ENCODE measurements at regions not wholly inside any gene's neighbourhood (a gene's known extent, or its start where the extent isn't known, plus 50 kb on each side); places are given as distances from the start of the nearest gene placed in this dataset.

GRCh38 chr11:129291546-129291945 is 84.1 kb upstream of the BARX2 start:
- no peak for DNase-seq (ENCODE audit: low read depth)

- DNase-seq (ENCODE audit: low read depth) = no peak
Measured at GRCh38 chr11:129290966-129291365, 84.7 kb upstream of the BARX2 start.

DNA sequence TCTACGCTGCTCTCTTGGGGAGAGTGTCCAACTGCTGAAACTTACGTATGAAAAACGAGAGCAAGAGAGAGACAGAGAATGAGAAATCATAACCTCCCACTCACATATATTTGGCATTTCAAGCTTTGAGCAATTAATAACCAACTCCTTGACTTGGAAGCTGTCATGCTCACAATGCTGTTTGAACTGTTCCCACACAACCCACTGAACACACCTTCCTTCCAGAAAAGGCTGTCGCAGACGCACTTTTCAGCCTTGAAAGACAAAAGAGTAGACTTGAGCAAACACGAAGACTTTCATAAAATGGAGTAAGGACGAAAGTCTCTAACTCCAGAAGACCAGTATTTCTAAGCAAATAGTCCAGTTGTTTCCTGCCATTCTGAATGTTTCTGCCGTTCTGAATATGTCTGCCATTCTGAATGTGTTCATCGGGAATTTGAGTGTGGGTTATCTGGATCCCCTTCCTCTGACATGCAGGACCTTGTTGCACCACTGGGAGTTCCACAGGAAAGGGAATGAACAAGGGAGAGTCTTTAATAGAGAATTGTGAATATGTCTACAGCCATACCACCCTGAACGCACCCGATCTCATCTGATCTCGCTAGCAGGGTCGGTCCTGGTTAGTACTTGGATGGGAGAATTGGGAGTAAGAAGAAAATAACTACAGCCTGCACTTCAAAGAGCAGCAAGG is 86.2 kb upstream of the BARX2 start:
- no peak for DNase-seq (ENCODE audit: low read depth)

GRCh38 chr11:129287920-129288319 is 87.7 kb upstream of the BARX2 start:
- DNase-seq (ENCODE audit: low read depth) = no peak

GRCh38 chr11:129286813-129287212 is 88.8 kb upstream of the BARX2 start:
- DNase-seq (ENCODE audit: low read depth) = no peak

DNA sequence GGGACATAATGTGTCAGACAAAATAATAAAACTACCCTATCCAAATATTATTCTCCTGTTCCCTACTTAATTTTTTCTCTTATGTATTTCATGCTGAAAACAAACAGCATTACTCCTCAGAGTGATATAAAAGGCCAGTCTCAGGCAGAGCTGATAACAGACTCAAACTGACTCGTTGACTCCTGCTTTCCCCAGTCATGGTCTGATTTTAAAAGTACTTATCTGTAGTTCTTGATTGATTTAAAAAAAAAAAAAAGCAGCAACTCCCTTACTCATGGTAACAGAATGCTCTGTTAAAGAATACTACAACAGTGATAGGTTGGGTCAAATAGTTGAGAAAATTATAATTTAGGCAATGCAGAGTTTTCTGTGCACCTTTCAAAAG is 90.3 kb upstream of the BARX2 start:
- DNase-seq (ENCODE audit: low read depth) = no peak

GRCh38 chr11:129283141-129283540 is 91.0 kb upstream of the ARHGAP32 start:
- no peak for DNase-seq (ENCODE audit: low read depth)

DNA sequence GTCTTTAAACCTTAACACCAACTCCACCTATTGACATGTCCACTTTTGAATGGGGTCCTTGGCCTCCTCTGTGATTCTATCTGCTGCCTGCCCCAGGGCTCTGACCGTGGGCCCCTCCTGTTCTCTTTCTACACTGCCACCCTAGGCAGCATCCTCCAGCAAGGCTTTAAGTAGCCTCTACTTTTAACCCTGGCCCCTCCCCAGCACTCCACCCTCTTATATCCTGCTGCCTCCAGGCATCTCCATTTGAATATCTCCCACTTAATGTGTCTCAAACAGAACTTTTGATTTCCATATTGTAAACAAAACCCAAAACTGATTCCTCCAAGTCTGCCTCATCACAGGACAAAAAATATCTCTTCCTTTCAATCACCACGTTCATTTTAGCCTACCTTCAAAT is 90.5 kb upstream of the ARHGAP32 start:
- DNase-seq (ENCODE audit: low read depth) = no peak

- no peak for DNase-seq (ENCODE audit: low read depth)
Measured at GRCh38 chr11:129281471-129282415, 89.6 kb upstream of the ARHGAP32 start.

DNA sequence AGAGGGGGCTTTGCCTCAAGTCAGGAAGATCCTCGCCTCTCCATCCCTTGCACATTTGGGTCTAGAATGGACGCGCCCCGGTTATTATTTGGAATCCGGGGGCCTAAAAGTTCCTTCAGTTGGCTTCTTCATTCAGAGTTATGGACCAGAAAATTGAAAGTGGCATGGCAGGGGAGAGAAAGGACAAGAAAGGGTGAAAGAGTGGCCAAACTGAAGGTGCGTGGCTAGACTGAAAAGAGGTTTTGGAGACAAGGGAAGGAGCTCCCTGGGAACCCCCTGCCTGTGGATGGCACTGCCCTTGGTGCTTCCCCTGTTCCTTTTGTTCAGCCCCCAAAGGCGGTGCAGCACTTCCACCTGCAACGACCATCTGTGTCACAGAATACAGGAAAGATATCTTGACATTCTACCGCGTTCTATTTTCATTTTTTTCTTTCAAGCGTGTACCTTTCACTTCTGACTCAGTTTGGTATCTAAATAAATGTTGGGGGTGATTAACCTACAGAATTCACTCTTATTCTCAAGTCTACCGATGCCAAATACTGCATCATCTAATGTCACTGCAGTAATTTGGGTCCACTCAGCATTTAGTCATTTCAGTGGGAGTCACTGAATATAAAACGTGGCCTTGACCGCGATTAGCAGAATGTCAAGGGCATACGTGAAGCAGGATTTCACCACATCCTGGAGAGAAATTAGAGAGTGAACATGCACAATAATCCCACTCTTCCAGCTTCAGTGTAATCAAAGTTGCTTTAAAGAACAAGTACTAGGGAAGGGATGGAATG is 88.1 kb upstream of the ARHGAP32 start:
- peak; percentile 2 for DNase-seq (ENCODE audit: low read depth)

- DNase-seq (ENCODE audit: low read depth) = peak; percentile 56
Measured at GRCh38 chr11:129279326-129280026, 87.4 kb upstream of the ARHGAP32 start.

DNA sequence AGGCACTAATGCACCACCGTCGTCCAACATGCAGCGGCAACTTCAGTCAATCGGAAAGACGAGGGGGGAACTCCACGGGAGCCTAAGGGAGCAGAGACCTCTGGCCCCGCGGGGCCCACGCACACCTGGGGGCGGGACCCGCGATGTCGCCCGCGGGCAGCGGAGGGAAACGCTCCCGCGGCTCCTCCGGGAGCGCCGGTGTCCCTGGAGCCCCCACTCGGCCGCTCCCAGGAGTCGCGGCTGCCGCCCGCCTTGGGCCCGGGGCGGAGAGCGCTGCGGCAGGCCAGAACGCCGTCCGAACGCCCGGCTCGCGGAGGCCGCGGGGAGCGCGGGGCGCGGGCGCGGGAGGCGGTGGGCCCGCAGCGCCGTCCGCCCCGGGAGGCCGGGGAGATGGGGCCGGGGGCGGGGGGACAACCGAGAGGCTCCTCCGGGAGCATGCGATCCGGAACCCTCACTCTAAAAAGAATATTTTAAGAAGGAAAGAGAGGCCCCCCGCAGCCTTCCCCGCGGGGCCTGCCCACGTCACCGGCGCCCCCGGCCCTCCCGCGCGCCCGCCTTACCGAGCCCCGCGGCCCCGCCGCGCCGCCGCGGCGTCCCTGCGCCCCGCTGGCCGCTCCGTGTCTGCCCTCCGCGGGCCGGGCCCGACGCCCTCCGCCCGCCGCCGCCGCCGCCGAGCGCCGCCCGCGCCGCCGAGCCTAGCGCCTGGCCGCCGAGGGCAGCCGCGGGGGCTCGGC is 86.6 kb upstream of the ARHGAP32 start:
- no peak for DNase-seq (ENCODE audit: low read depth)

DNA sequence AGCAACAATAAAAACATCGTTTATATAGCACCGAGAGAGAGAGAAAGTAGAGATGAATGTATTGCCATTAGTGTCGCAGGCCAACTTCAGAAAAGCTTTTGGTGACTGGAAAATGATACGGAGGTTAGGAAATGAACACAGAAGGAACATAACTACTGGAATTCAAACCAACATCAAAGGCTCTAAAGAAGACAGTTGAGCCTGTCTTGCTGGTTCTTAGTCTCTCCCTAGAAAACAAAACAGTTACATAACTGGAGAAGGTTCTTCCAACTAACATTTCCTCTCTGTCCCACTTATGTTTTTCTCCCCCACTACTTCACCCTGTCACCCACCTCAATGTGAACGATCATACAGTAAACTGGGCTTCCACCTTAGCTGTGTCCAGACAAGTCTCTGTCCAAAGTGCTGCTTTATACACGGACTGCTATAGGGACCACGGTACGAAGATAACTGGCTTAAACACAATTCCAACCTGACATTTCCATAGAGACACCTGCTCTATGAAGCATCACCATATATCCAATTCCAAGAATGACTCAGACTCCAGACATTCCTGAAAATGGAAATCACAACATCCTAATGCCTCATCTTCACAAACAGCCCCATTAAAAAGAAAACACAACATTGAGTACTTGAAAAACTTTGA is 85.2 kb upstream of the ARHGAP32 start:
- DNase-seq (ENCODE audit: low read depth) = no peak

- no peak for DNase-seq (ENCODE audit: low read depth)
Measured at GRCh38 chr11:129275828-129276227, 83.7 kb upstream of the ARHGAP32 start.

- DNase-seq (ENCODE audit: low read depth) = no peak
Measured at GRCh38 chr11:129273944-129274711, 82.0 kb upstream of the ARHGAP32 start.

GRCh38 chr11:129273322-129273721 is 81.2 kb upstream of the ARHGAP32 start:
- no peak for DNase-seq (ENCODE audit: low read depth)

GRCh38 chr11:129271030-129271429 is 78.9 kb upstream of the ARHGAP32 start:
- no peak for DNase-seq (ENCODE audit: low read depth)

- no peak for DNase-seq (ENCODE audit: low read depth)
Measured at GRCh38 chr11:129270446-129270845, 78.3 kb upstream of the ARHGAP32 start.

- no peak for DNase-seq (ENCODE audit: low read depth)
Measured at GRCh38 chr11:129268371-129268770, 76.2 kb upstream of the ARHGAP32 start.

- DNase-seq (ENCODE audit: low read depth) = no peak
Measured at GRCh38 chr11:129267716-129268115, 75.6 kb upstream of the ARHGAP32 start.
